Esophagus muscularis mucosa (tissue), 4 donors: ENCODE measurements at regions not wholly inside any gene's neighbourhood (a gene's known extent, or its start where the extent isn't known, plus 50 kb on each side); places are given as distances from the start of the nearest gene placed in this dataset.

ENCODE experiments used
- EP300 ChIP-seq: sonication (generic); formaldehyde crosslinking; IDR thresholded peaks from one replicate; pipeline ENCODE4 v1.6.1; 2017; ENCODE audit warnings: antibody characterized with exemption
- POLR2A ChIP-seq: fragments of 450-650 bp; IDR thresholded peaks from one replicate; pipeline ENCODE4 v1.6.1; 2017; ENCODE audit warnings: antibody characterized with exemption, moderate library complexity, mild to moderate bottlenecking, low read depth
- POLR2AphosphoS5 ChIP-seq, 2 donors: sonication (generic); formaldehyde crosslinking; IDR thresholded peaks; one replicate each; pipeline ENCODE4 v1.6.1; 2017; ENCODE audit warnings: antibody characterized with exemption in 2 of 2
- TF ChIP-seq, protein P1 (sequence below), 3 experiments: fragments of 200-600 bp in 2 of 3; fragments of 450-650 bp in 1 of 3; sonication (generic) in 2 of 3; IDR thresholded peaks; one replicate each; pipeline ENCODE4 v1.5.1; 2017 to 2019; ENCODE audit warnings: antibody characterized with exemption in 3 of 3, mild to moderate bottlenecking in 2 of 3, moderate library complexity in 1 of 3

DNA sequence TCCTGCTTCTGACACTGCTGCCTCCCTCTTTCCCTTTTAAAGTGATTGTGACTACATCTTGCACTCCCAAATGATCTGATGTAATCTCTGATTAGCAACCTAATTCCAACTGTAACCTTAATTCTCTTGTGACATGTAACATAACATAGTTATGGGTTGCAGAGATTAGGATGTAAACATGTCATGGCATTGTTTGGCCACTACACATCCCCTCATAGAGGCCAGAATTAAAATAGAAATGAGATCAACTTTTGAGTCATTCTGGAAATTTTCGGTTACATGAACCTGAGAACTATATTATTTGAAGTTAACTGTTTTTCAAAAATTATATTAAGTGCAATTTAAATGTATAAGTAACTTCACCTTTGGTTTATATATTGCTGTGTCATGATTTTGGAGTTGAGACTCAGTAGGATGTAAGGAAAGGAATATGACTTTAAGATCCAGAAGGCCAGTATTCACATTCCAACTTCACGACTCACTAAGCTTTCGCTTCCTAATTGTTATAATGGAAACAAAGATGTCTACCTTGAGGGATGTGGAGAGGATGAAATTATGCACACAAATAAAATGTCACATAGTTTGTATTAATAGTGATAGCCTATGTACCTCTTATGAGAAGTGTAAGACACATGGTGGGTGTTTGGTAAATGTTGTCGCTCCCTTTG is 611.9 kb upstream of the MAP3K7 start:
- TF ChIP-seq, protein P1, sequence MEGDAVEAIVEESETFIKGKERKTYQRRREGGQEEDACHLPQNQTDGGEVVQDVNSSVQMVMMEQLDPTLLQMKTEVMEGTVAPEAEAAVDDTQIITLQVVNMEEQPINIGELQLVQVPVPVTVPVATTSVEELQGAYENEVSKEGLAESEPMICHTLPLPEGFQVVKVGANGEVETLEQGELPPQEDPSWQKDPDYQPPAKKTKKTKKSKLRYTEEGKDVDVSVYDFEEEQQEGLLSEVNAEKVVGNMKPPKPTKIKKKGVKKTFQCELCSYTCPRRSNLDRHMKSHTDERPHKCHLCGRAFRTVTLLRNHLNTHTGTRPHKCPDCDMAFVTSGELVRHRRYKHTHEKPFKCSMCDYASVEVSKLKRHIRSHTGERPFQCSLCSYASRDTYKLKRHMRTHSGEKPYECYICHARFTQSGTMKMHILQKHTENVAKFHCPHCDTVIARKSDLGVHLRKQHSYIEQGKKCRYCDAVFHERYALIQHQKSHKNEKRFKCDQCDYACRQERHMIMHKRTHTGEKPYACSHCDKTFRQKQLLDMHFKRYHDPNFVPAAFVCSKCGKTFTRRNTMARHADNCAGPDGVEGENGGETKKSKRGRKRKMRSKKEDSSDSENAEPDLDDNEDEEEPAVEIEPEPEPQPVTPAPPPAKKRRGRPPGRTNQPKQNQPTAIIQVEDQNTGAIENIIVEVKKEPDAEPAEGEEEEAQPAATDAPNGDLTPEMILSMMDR (IDR thresholded peaks at IDR 0.05), result no peak
- TF ChIP-seq POLR2AphosphoS5 (IDR thresholded peaks at IDR 0.05), result no peak
- no peak for TF ChIP-seq POLR2A
- TF ChIP-seq EP300, result no peak
